Cardiac muscle cell (in vitro differentiated cells and primary cell): ENCODE measurements at regions not wholly inside any gene's neighbourhood (a gene's known extent, or its start where the extent isn't known, plus 50 kb on each side); places are given as distances from the start of the nearest gene placed in this dataset.

Source experiments
- DNase-seq, 2 donors: peaks; one replicate each; pipeline versions ENCODE4 v3.0.0 to v3.0.0-alpha.2; 2010 to 2017; ENCODE audit warnings: low read depth in 1 of 2, low spot score in 1 of 2
- H3K27ac ChIP-seq: fragments of 200-600 bp; sonication (generic); 2 replicates; pipeline ENCODE4 v1.5.1; 2016
- H3K27me3 ChIP-seq: fragments of 200-600 bp; sonication (generic); 2 replicates; pipeline ENCODE4 v1.6.0; 2016; ENCODE audit warnings: control low read depth
- H3K36me3 ChIP-seq: fragments of 200-600 bp; sonication (generic); 2 replicates; pipeline ENCODE4 v1.5.1; 2016; ENCODE audit warnings: control low read depth
- H3K4me1 ChIP-seq: fragments of 200-600 bp; sonication (generic); 2 replicates; pipeline ENCODE4 v1.8.1; 2017; ENCODE audit warnings: low read depth, mild to moderate bottlenecking, mixed run types
- H3K4me3 ChIP-seq: fragments of 200-600 bp; sonication (generic); 2 replicates; pipeline ENCODE4 v1.5.1; 2016; ENCODE audit warnings: mild to moderate bottlenecking
- H3K9me3 ChIP-seq: fragments of 200-600 bp; sonication (generic); 2 replicates; pipeline ENCODE4 v1.5.1; 2017; ENCODE audit warnings: low read depth, mild to moderate bottlenecking, control low read depth
- CTCF ChIP-seq: IDR thresholded peaks from 2 replicates; pipeline ENCODE4 v1.5.1; 2012; ENCODE audit warnings: low read depth, mild to moderate bottlenecking, low read length

GRCh38 chr13:39144391-39144790 is 106.1 kb downstream of the NHLRC3 start:
- Histone ChIP-seq H3K36me3 (no peaks in the 10 kb centered on the region), H3K4me3 (no peak overlapping the region), H3K9me3 (no peaks in the 10 kb centered on the region), H3K27me3 (no peaks in the 10 kb centered on the region), H3K4me1 (no peaks in the 10 kb centered on the region), H3K27ac (no peak overlapping the region)
- no peak for TF ChIP-seq CTCF
- no peak for DNase-seq

- peak; percentile 56 to 86 for DNase-seq
- no peak overlapping the region for H3K27ac ChIP-seq
- no peaks in the 10 kb centered on the region for H3K4me1 ChIP-seq
- H3K9me3 ChIP-seq = no peaks in the 10 kb centered on the region
- no peaks in the 10 kb centered on the region for H3K36me3 ChIP-seq
- peak; percentile 84 for TF ChIP-seq CTCF
- no peaks in the 10 kb centered on the region for H3K27me3 ChIP-seq
- H3K4me3 ChIP-seq = no peak overlapping the region
Measured at GRCh38 chr13:39144941-39145533, 106.8 kb downstream of the NHLRC3 start.

GRCh38 chr13:39148513-39148961 is 110.3 kb downstream of the NHLRC3 start:
- no peaks in the 10 kb centered on the region for H3K9me3 ChIP-seq
- no peaks in the 10 kb centered on the region for H3K36me3 ChIP-seq
- DNase-seq = peak in 1 of 2 donors; percentile 90
- H3K27me3 ChIP-seq = no peaks in the 10 kb centered on the region
- H3K27ac ChIP-seq = no peak overlapping the region
- TF ChIP-seq CTCF = no peak
- H3K4me1 ChIP-seq = no peaks in the 10 kb centered on the region
- no peak overlapping the region for H3K4me3 ChIP-seq

GRCh38 chr13:39149896-39150295 is 111.6 kb downstream of the NHLRC3 start:
- H3K27me3 ChIP-seq = no peaks in the 10 kb centered on the region
- H3K36me3 ChIP-seq = no peaks in the 10 kb centered on the region
- H3K4me3 ChIP-seq = no peak overlapping the region
- no peaks in the 10 kb centered on the region for H3K4me1 ChIP-seq
- no peak for DNase-seq
- TF ChIP-seq CTCF = no peak
- H3K9me3 ChIP-seq = no peaks in the 10 kb centered on the region
- no peak overlapping the region for H3K27ac ChIP-seq

GRCh38 chr13:39154041-39154440 is 115.8 kb downstream of the NHLRC3 start:
- H3K4me1 ChIP-seq = no peaks in the 10 kb centered on the region
- no peaks in the 10 kb centered on the region for H3K27me3 ChIP-seq
- no peak overlapping the region for H3K4me3 ChIP-seq
- no peaks in the 10 kb centered on the region for H3K36me3 ChIP-seq
- no peak for TF ChIP-seq CTCF
- H3K9me3 ChIP-seq = no peaks in the 10 kb centered on the region
- no peak for DNase-seq
- no peak overlapping the region for H3K27ac ChIP-seq
